Endothelial cell of hepatic sinusoid (primary cell): ENCODE measurements at regions not wholly inside any gene's neighbourhood (a gene's known extent, or its start where the extent isn't known, plus 50 kb on each side); places are given as distances from the start of the nearest gene placed in this dataset.

Source experiments
- in situ Hi-C: cut with HindIII; loops from 2 replicates; pipeline ENCODE4 v1.10.0; 2017; ENCODE audit warnings: low sequenced_read_pairs

DNA sequence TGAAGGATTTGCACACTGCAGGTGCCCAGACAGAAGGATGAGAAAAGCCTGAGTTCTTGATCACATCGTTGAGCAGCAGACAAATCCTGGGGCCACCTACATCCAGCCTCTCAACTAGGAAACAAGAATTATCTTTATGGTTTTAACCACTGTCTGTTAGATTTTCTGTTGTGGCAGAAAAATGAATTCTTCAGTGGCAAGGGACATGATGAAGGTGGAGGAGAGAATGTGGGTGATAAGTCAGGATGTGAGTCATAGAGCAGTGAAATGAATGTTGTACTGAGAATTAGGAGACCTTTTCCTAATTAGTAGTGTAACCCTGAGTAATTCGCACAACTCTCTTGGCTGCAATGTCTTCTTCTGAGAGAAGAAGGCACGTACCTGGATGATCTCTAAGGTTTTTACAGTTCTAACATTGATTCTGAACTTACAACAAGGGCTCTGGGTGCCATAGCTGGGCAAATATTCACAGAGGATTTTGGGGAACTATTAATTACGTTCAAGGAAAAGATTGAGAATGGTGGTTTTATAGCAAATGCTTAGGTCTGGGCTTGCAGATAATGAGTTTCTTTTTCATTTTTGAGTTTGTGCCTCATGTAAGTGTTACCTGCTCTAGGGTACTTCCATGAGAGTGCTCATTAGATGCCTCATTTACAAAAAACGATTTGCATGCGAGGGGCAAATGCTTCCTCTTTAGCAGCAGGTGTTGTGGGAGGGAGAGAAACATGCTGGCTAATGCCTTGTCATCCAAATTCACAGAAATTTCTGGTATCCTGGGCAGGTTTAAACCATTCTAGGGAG, 111.0 kb upstream of the KL start:
- in situ Hi-C loops: no loop called here

DNA sequence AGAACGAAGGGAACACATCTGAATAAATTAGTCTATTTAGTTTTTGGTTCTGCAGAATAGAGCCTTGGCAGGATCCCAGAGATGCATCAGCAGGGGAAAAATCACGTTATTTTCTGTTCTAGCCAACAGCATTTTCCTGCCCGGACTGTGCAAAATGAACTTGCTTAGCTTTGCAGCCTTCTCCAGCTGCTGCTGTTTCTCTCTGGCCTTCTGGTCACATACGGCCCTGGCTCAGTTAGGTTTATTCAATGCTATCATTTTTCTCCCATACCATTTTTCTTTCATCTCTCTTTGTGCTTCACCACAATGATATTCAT, 110.4 kb upstream of the KL start:
- in situ Hi-C loops: no loop called here

DNA sequence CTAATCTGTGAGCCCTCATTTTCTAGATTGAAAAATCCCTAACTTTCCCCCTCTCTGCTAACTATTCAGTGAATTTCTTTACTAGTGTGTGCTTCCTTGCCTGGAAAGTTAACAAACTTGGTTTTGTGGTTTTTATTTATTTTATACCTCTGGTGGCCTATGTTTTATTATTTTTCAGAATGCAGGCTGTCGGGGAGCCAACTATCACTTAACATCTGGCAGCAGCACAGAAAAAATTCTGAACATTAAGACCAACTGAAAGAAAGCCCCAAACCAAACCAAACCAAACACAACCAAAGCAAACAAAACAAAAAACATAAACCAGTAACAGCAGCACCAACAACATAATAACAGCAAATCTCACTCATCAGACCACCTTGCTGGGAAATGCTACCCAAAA, 109.0 kb upstream of the KL start:
- in situ Hi-C loops: no loop called here

DNA sequence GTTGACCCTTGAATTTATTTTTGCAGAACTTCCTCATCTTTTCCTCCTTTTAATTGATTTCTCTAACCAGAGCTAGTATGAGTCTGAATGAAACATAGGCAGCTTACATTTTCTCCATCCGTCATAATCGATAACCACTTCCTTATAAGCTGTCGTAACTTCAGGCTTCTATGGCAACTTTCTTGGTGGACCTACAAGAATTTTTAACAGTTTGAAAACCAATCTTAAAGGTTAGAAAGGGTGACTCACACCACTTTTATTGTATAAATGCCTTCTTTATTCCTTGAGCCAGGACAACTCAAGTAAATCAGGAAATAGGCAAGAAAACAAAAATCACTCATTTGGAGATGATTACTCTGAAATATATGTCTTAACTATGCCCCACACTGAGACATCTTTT, 105.7 kb upstream of the KL start:
- in situ Hi-C loops: no loop called here

DNA sequence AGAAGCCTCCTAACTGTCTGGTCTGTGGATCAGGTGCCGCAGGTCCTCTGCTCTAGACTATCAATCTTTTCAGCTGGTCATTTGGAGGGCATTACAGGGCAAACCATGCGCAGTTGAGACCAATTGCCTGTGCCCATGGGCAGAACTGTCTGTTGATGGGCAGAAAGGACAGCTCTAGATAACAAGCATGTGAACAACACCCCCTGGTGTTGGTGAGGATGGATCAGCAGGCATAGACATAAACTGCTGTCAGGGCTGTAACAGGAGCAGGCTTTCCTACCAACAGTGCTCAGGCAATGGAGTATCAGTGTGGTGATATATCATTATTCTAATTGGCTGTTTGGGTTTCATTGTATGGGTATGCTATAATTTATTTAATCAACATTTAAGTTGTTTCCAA, 104.7 kb upstream of the KL start:
- in situ Hi-C loops: no loop called here

DNA sequence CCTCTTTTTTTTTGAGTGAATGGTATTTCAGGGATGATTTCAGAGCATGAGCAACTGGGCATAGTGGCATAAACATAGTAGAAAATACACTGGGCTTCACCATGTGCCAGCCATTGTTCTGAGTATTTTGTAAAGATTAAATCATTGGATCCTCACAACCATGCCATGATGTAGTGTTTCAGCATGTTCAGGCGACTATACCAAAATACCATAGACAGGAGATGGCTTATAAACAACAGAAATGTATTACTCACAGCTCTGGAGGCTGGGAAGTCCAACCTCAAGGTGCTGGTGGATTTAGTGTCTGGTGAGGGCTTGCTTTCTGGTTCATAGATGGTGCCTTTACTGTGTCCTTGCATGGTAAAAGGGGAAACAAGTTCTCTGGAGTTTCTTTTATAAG, 101.5 kb upstream of the KL start:
- in situ Hi-C loops: no loop called here

DNA sequence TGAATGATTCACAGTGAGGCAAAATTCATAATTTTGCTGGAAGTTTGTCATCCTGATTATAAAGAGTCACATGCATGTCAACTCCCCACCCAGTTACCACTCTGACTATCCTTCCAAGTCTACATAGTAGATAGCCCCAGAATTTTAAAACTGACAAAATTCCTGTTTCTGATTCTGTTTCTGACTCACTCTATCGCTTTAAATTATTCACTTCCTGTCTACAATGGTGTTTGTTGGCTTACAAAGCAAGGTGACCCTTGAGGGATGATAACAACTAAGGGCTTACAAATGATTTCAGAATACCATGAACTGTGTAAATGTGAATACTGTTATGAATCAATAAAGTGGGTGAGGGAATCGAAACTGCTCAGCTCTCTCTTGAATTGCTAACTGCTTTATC, 98.7 kb upstream of the KL start:
- in situ Hi-C loops: no loop called here

DNA sequence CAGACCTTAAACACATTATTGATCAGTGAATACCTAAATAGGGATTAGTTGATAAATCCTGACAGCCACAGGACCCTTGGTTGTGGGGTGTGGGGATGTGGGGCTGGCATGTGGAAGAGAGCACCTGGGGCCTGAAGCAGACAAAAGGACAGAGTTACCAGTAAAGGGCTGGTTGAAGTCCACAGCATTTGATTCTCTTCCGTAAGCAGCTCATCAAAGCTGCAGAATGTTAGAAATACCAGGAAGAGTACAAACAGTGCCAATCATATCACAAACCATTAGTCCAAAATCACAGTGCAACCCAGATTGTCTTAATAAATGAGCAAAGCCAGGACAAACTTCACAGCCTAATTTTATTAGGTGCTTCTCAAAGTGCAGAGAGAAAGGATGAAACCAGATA, 92.5 kb upstream of the KL start:
- in situ Hi-C loops: no loop called here

DNA sequence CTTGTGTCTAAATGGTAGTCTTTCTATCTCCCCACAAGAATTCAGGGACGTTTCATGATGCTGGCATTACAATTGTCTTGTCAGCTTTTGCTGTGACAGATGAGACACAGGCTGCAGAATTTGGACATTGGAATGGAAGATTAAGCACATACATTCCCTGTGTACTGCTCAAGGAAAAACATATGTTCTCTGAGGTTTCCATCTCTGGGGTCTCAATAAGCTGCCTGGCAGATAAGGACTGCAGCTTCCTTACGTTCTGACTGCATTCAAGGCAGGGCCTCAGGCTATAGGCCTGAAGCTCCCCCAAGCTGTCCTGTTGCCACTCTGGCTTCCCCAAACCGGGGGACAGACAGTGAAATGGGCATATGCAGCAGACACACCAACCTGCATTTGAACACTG, 91.3 kb upstream of the KL start:
- in situ Hi-C loops: loop anchor here (5.0 kb wide), 1 partner anchor 42 kb away; no protein-coding TSS in a partner anchor

DNA sequence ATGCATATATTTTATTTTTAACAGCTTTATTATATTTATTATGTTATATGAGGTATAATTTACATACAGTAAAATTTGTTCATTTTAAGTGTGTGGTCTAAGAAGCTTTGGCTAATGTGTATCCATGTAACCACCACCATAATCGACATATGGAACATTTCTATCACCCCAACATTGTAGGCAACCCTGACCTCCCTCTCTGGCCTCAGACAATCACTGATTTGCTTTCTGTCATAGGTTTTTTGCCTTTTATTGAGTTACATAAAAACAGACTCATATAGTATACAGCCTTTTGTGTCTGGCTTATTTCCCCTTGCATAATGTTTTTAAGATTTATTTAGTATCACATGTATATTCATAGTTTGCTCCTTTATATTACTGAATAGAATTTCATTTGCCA, 90.7 kb upstream of the KL start:
- in situ Hi-C loops: loop anchor here (5.0 kb wide), 1 partner anchor 42 kb away; no protein-coding TSS in a partner anchor

DNA sequence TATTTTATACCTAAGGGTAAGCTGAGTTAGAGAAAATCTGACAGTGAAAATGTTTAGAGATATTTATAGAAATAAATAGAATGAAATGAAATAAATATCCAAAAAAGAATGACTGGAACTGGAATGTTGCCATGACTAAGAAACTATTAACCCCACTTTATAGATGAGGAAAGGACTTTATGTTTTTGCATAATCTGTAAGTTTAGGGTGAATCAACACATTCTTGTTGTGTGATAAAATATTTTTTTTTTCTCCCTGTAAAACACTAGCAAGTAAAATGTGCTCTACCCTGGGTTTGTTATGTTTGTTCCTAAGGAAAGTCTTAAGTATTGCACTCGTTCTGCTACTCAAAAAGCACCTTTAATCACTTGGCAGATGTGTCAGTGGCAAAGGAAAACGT, 83.8 kb upstream of the KL start:
- in situ Hi-C loops: no loop called here

DNA sequence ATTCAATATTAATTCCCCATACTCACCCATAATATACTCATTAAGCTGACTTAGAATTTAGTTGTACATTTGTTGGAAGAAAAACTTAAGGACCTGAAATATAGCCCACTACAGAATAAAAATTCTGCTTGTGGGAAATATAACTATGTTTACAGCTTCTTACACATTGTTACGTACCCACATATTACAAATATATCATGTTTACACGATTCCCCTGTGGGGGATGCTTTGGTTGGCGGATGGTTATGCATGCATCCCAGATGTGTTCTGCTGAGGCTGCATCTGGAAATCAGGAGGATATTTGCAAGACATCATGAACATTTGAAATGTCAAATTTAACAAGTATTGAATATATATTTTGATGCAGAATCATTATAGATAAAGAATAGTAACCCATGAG, 79.5 kb upstream of the KL start:
- in situ Hi-C loops: no loop called here

DNA sequence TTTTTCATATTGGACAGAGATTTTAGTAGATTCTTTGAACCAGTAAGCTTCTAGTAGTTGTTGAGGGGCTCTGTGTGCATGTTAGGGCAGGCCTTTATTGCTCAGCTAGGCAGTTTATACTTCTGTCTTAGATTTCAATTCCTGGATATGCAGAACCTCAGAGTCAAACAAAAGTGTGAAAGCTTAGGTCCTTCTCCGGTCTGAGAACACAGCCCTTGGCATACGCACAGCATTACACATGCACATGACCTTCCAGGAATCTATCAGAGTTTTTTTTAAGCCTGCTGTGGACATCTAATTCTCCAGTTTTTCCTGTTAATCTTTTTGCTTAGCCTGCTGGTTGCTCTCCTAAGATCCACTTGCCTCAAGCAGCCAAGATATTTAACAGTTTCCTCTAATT, 77.9 kb upstream of the KL start:
- in situ Hi-C loops: no loop called here

DNA sequence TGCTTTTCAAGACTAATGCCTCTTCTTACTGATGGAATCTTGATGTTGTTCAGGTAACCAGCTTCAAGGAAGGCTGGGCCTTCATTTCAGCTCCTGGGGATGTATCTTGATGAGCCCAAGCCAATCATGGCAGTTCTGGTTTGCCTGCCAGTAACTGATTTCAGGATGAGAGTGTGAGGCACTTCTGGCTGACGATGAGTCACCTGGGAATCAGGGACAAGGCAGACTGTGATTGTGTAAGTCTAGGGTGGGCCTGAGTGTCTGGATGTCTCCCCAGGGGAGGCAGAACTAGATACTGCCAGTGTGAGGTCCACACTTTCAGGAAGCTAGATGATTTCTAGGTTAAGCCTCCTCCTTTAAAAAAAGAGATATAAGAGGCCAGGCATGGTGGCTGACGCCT, 77.3 kb upstream of the KL start:
- in situ Hi-C loops: no loop called here

DNA sequence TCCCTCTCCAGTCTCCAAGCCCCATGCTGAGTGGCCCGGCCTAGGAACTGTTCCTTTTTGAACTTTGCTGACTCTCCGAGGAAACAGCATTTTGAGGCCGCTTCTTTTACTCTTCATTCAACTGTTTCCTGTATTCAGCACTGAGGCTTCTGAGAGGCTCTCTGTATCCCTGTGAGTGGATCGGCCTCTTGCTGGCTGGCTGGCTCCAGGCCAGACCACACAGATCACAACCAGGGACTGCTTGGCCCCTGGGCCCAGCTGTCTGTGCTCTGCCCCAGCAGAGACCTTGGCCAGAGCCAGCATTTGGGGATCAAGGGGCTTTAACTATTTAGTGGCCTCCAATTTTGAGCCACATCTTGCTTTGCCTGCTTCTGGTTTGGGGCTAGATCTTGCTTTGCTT, 75.6 kb upstream of the KL start:
- in situ Hi-C loops: no loop called here

DNA sequence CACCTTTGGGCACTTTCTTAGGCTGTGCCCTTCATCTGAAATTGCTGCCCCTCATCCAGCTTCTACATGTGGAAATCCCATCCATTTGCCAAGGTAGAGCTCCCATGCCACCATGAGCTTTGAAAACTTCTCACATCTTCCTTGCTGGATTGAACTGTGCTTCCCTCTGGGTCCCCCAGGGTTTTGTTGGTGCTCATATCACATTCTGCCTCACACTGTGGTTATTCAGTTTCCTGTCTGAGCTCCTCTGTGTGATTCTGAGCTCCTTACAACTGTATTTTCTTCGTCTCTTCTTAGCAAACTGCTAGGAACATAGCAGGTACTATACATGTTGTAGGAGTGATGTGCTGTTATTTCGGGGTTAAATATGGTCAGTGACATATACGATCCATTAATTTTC, 74.9 kb upstream of the KL start:
- in situ Hi-C loops: no loop called here

DNA sequence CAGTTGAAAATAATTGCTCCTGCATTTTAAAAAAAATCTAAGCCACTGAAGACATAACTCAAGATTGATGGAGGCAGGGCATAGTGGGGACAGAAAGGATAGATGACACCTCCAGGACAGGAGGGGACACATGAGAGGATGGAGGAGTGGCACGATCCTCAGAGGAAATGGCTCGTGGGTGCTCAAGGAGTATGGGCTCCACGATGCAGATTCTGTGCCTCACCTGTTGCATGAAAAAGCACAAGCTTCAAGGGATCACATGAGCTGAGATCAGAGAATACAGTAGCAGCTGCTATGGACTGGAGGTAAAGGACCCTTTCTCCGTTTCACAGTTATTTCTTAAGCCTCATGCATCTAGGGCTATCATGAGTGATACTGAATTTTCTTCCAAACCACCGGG, 69.7 kb upstream of the KL start:
- in situ Hi-C loops: no loop called here

DNA sequence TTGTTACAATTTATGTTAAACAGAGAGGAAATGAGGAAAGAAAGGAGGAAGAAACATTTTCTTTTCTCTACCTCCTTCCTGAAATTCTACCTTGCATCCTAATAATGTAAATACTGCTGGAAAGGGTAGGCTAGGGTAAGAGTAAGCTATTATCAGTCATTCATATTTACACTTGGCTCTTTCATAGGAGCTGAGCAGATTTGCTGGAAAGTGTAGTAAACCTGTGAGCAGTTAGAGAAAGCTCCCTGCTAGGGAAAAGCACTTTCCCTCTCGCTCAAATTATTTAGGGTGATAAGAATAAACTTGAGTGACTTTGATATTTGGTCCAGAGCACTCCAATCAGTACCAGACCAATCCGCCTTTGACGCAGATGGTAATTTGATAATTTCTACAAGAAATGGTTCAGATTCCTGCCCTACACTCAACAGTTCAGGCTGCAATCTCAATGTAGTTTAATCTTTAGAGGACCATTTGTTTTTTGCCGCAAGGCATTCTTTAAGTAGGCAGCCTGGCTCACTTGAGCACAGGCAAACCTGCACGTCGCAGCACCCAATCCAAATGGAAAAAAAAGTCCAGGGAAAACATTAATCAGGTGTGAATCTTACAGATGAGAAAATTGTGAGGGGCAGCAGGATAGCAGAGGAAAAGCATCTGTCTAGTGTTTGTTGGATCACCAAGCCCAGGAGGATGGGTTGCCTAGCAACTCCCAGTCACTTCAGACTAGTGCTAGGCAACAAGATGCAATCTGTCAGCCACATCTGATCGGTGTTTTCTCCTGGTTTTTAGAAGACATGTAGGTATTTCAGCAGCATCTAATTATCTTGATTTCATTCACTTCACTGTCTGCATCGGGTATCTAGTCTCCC, 68.6 kb upstream of the KL start:
- in situ Hi-C loops: no loop called here

DNA sequence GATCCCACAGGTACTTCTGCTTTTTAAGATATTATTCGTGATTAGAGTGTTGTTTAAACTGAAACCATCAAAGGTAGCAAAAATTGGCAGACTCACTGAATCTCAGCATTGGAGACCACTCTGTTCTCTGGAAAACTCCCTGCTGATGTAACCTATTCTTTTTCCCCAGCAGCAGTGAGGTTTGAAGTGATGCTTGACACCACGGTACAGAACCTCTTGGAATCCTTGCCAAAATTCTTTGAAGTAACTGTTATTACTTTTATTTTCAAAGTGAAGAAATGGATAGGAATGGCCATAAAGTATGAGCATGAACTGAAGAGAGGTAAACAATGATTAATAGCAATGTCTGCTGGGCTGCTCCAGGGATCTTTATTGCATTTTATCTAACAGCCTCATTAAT, 66.4 kb upstream of the KL start:
- in situ Hi-C loops: no loop called here

DNA sequence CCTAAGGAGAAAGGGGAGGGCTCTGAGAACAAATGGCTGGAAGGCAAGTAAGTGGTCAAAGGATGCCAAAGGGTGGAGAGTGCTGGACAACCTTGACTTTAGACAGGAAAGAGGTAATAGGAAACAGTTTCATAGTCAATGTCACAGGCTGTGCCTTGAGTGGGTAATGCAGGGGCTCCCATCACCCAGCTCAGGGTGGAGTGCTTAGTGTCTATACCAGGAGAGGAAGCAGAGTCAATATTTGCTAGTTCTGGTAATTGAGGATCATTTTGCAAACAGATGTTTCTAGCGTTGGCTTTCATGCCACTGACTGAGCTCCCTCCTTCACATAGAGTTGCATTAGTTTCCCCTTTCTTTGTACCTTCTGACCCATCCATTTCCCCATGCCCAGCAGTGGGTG, 64.6 kb upstream of the KL start:
- in situ Hi-C loops: no loop called here

DNA sequence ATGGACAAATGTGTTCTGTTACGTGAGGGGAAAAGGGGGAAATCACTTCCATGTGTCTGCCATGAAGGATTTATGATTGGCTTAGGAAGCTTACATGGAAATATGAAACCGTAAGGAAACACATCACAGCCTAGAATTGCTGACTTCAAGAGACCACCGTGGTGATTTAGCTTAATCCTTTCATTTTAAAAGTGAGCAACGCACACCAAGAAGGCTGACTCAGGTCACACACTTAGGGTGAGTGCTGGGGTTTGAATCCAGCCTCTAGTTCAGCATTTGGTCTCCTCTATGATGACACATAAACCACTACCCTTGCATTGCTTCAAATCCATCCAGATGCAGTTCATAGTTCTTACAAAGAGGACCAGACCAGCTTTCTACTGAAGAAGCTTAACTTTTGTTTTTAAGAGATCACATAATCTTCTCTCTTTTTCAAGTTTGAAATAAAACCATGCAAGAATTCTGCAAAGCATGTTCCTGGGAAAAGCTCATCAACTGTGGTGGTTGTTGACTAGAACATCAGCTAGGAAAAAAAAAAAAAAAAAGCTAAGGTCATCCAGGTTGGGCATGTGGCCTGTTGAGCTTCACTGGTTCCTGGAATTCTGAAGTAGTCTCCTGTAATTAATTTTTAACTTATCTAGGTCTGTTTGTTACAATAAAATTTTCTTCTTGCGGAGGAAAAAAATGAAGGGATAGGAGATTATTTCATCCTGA, 60.2 kb upstream of the KL start:
- in situ Hi-C loops: loop anchor here (5.0 kb wide), 1 partner anchor 76 kb away; no protein-coding TSS in a partner anchor

DNA sequence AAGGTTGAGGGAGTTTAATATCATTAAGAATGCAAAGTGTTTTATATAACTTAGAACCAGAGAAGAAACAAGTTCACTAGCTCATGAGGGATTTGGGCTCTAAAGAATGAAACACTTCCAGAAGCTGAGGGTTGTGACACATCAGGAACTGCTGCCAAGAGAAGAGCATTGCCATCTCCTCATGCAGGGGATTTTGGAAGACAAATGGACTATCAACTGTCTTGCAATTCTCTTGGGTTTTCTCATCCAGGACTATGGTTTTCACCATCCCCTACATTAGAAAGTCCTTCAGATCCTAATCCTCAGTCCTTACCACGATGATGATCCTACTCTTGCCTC, 59.7 kb upstream of the KL start:
- in situ Hi-C loops: loop anchor here (5.0 kb wide), 1 partner anchor 76 kb away; no protein-coding TSS in a partner anchor
